ENCODE measurements at regions not wholly inside any gene's neighbourhood (a gene's known extent, or its start where the extent isn't known, plus 50 kb on each side); places are given as distances from the start of the nearest gene placed in this dataset.

DNA sequence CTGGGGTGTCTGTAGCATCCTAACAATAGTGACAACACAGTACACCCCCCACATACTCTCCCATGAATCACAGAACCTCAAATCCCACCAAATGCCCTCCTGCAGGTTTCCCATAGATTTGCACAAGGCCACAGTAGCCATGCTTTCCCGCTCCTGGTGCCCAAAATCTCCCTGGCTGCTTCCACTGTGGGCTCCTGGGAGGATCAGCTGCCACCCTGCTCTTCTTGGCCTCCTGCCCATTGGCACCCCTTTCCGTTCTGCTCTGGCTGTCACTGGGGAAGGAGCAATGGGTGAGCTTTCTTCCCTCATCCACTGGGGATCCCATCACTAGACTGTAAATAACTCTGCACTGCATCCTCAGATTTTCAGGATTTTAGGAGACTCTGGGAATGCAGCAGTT is 92.1 kb upstream of the SLC24A5 start:
- WGBS: 78% methylated on average over 2 of the region's 2 CpGs
- TF ChIP-seq POLR2A (IDR thresholded peaks at IDR 0.05) (no peak), POLR2AphosphoS5 (IDR thresholded peaks at IDR 0.05) (no peak), EP300 (IDR thresholded peaks at IDR 0.05) (no peak)
- TF ChIP-seq, protein P1, sequence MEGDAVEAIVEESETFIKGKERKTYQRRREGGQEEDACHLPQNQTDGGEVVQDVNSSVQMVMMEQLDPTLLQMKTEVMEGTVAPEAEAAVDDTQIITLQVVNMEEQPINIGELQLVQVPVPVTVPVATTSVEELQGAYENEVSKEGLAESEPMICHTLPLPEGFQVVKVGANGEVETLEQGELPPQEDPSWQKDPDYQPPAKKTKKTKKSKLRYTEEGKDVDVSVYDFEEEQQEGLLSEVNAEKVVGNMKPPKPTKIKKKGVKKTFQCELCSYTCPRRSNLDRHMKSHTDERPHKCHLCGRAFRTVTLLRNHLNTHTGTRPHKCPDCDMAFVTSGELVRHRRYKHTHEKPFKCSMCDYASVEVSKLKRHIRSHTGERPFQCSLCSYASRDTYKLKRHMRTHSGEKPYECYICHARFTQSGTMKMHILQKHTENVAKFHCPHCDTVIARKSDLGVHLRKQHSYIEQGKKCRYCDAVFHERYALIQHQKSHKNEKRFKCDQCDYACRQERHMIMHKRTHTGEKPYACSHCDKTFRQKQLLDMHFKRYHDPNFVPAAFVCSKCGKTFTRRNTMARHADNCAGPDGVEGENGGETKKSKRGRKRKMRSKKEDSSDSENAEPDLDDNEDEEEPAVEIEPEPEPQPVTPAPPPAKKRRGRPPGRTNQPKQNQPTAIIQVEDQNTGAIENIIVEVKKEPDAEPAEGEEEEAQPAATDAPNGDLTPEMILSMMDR (IDR thresholded peaks at IDR 0.05): no peak

DNA sequence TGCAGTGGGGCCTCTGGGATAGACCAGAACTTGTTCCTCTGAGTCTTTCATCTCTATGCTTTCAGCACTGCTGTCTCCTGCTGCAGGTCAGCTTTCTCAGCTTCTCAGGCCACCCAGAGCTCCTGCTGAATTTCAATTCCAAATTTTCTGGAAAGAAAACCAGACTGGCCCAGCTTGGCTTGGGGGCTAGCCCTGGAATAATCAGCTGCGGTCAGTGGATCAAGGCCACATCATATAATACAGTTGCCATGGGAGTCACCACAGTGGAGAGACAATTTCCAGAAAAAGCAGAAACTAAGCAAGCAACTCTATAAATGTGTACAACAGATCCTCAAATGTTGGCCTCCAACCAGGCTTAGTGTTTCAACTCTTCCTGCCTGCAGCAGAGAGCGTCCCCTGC is 91.1 kb upstream of the SLC24A5 start:
- WGBS: 93% methylated on average over 2 of the region's 2 CpGs
- Histone ChIP-seq H3K27me3 (peaks cover 4% of the 10 kb centered on the region), H3K27ac (no peak overlapping the region), H3K4me1 (no peaks in the 10 kb centered on the region), H3K4me3 (no peak overlapping the region), H3K9me3 (no peaks in the 10 kb centered on the region), H3K36me3 (no peaks in the 10 kb centered on the region)
- TF ChIP-seq, protein P1 (IDR thresholded peaks at IDR 0.05): no peak
- no peak for TF ChIP-seq EP300 (IDR thresholded peaks at IDR 0.05)
- no peak for TF ChIP-seq POLR2AphosphoS5 (IDR thresholded peaks at IDR 0.05)
- TF ChIP-seq POLR2A (IDR thresholded peaks at IDR 0.05): no peak
- DNase-seq (ENCODE audit: low spot score in 2 of 2): no peak

More for the DNA sequence above, 92.1 kb upstream of the SLC24A5 start:
- Histone ChIP-seq H3K4me3 (no peak overlapping the region), H3K4me1 (no peaks in the 10 kb centered on the region), H3K27ac (no peak overlapping the region), H3K9me3 (no peaks in the 10 kb centered on the region), H3K36me3 (no peaks in the 10 kb centered on the region), H3K27me3 (peaks cover 4% of the 10 kb centered on the region)
- DNase-seq (ENCODE audit: low spot score in 2 of 2): no peak

DNA sequence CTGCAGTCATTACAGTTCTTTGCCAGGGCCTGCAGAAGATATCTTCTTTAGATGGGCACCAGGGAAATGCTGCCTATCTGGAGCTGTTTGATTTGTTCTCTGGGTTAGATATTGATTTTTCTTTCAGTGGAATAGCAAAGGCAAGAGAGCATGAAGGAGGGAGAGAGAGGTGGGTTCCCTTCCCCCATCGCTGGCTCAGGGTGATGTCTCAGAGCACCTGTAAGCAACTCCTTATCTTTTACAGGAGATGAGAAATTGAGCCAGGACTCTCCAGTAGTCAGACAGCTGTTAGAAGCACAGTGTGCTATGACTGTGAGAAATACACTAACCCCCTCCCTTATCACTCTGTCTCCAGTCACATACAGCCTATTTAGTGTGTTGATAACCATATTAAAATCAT is 89.3 kb upstream of the SLC24A5 start:
- Histone ChIP-seq H3K4me3 (no peak overlapping the region), H3K27me3 (peaks cover 4% of the 10 kb centered on the region), H3K4me1 (no peaks in the 10 kb centered on the region), H3K36me3 (no peaks in the 10 kb centered on the region), H3K27ac (no peak overlapping the region), H3K9me3 (no peaks in the 10 kb centered on the region)
- 88% methylated on average over 1 of the region's 1 CpG for WGBS
- no peak for TF ChIP-seq POLR2A (IDR thresholded peaks at IDR 0.05)
- TF ChIP-seq, protein P1 (IDR thresholded peaks at IDR 0.05): no peak
- DNase-seq (ENCODE audit: low spot score in 2 of 2): no peak

DNA sequence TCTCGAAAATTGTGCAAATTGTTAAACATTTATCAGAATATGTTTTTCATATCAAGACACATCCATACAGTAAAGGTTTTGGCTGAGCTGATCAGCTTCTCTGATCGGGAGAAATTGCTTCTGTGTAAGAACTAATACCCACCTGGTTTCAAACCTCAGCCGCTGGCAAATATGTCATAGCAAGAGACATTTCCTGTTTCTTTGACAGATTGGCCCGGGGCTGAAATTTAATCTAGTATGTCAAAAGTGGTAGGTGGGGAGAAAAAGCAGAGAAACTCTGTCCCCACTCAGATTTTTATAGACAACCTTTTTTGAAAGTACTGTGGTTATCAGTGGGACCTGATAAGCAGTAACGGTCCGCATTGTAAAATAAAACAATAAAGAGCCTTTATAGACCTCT is 88.8 kb upstream of the SLC24A5 start:
- Histone ChIP-seq H3K27me3 (peaks cover 4% of the 10 kb centered on the region), H3K9me3 (no peaks in the 10 kb centered on the region), H3K4me3 (no peak overlapping the region), H3K4me1 (no peaks in the 10 kb centered on the region), H3K36me3 (no peaks in the 10 kb centered on the region), H3K27ac (no peak overlapping the region)
- TF ChIP-seq POLR2AphosphoS5 (IDR thresholded peaks at IDR 0.05) (no peak), POLR2A (IDR thresholded peaks at IDR 0.05) (no peak), EP300 (IDR thresholded peaks at IDR 0.05) (no peak)
- TF ChIP-seq, protein P1 (IDR thresholded peaks at IDR 0.05): no peak
- WGBS: 44% methylated on average over 6 of the region's 6 CpGs
- DNase-seq (ENCODE audit: low spot score in 2 of 2): no peak

DNA sequence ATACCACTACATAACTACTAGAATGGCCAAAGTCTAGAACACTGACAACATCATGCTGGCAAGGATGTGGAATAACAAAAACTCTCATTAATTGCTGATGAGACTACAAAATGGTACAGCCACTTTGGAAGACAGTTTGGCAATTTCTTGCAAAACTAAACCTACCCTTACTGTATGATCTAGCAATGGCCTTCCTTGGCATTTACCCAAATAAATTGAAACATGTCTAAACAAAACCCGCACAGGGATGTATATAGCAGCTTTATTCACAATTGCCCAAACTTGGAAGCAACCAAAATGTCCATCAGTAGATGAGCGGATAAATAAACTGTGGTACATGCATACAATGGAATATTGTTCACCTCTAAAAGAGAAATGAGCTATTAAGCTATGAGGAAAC is 87.9 kb upstream of the SLC24A5 start:
- 82% methylated on average over 2 of the region's 2 CpGs for WGBS
- H3K9me3 ChIP-seq: no peaks in the 10 kb centered on the region
- H3K36me3 ChIP-seq: no peaks in the 10 kb centered on the region
- TF ChIP-seq, protein P1 (IDR thresholded peaks at IDR 0.05): no peak
- TF ChIP-seq EP300 (IDR thresholded peaks at IDR 0.05) (no peak), POLR2A (IDR thresholded peaks at IDR 0.05) (no peak), POLR2AphosphoS5 (IDR thresholded peaks at IDR 0.05) (no peak)
- no peak overlapping the region for H3K27ac ChIP-seq
- H3K4me1 ChIP-seq: no peaks in the 10 kb centered on the region
- peaks cover 4% of the 10 kb centered on the region for H3K27me3 ChIP-seq
- DNase-seq (ENCODE audit: low spot score in 2 of 2): no peak
- H3K4me3 ChIP-seq: no peak overlapping the region

Measured in suprapubic skin (tissue), 4 donors.